NOMO-1 (cell line): ENCODE measurements at regions not wholly inside any gene's neighbourhood (a gene's known extent, or its start where the extent isn't known, plus 50 kb on each side); places are given as distances from the start of the nearest gene placed in this dataset.
"Not testable (repeated sequence)": the region's sequence is repeated elsewhere in the genome, so short reads cannot be mapped to it uniquely, and the experiment has no call there.

Experiments
- DNase-seq, 2 experiments: peaks; one replicate each; lab custom pipeline; 2025; ENCODE audit not compliant: unreplicated experiment in 2 of 2; lab: John Stamatoyannopoulos, UW

DNA sequence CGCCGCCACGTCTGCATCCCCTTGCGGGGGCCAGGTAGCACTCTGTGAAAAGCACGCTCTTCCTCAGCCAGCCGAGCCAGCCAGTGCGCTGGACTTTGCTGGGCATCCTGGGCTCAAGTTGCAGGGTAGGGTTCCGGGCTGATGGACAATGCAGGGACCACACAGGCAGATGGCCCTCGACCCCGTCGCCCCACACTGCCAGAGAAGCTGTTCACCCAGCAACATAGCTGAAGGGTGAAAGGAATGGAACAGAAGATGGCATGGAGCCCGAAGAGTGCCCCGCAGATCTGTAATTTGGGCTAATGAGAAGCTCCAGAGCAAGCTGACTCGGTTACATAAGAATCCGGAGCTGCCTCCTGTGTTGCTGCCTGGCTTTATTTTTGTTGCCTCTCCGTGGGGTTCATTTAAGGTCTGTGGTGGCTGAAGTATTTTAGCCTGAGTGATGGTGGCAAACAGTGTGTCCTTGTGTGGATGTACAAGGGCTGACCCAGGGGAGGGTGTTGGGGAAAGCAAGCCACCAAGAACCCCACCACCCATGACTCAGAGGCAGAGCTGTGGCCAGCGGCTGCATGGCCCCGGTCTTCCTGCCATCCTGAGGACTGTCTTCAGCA lies 105.8 kb downstream of the SOX1 start:
- DNase-seq = no peak

DNA sequence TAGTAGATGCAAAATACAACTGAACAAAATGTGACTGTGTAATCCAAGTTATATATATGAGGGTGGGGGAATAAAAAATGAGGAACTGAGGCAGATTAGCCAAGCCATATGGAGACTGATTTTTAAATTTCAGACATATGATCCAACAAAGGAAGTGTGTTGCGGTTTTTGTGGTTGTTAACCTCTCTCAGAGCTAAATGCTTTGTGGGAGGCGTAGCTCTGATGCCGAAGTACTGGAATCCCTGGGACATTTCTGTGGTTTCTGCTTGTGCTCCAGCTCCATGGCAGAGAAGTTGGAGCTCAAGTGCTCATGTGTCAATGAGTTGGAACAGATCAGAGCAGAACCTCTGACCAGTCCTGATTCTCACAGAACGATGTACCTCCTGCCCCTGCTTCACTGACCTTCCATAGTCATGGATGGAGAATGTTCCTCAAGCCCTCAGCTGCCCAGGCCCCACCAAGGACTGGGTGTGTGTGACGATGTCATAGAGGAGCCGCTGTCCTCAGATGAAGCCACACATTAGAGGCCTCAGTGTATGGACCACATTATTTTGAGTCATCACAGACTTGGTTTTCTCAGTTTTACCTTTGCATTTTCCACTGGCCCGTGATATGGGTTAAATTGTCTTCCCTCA lies 107.6 kb downstream of the SOX1 start:
- DNase-seq = peak in 1 of 2 experiments; percentile 11

DNA sequence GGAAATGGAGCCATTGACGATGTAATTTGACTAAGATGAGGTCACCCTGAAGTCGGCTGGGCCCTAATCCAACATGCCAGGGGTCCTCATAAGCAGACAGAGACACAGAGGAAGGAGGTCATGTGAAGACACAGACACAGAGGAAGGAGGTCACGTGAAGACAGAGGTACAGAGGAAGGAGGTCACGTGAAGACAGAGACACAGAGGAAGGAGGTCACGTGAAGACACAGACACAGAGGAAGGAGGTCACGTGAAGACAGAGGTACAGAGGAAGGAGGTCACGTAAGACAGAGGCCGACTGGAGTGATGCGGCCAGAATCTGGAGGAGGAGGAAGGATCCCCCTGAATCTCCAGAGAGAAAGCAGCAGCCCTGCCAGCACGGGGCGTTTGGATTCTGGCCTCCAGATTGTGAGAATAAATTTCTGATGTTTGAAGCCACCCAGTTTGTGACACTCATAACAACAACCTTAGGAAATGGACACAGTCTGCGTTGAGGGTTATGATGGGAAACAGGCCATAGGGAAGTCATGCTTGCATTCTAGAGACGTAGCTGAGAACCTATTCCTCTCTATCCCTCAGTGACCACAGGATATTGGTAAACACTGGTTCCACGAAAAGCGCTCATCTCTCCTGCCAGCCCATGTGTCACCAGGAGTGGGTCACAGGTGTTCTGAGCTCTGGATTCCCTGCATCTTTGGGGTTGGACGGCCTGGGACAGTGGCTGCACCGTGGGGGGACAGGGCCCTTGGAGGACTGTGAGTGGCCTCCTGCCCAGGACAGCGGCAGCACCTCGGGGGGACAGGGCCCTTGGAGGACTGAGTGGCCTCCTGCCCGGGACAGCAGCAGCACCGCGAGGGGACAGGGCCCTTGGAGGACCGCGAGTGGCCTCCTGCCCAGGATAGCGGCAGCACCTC lies 108.5 kb downstream of the SOX1 start:
- DNase-seq = no peak

DNA sequence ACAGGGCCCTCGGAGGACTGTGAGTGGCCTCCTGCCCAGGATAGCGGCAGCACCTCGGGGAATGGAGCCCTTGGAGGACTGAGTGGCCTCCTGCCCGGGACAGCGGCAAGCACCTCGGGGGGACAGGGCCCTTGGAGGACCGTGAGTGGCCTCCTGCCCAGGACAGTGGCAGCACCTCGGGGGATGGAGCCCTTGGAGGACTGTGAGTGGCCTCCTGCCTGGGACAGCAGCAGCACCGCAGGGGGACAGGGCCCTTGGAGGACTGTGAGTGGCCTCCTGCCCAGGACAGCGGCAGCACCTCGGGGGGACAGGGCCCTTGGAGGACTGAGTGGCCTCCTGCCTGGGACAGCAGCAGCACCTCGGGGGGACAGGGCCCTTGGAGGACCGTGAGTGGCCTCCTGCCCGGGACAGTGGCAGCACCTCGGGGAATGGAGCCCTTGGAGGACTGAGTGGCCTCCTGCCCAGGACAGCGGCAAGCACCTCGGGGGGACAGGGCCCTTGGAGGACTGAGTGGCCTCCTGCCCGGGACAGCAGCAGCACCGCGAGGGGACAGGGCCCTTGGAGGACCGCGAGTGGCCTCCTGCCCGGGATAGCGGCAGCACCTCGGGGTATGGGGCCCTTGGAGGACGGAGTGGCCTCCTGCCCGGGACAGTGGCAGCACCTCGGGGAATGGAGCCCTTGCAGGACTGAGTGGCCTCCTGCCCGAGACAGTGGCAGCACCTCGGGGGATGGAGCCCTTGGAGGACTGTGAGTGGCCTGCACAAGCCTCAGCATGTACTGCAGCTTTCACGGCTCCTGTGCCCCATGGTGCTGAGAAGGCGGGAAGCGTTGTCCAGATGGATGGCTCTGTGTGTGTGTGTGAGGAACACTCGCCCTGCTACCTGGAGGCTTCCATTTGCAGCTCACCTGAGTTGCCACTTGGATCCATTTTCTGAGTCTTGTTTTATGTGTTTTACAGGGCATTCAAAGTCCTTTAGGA lies 109.5 kb downstream of the SOX1 start:
- not testable (repeated sequence) for DNase-seq

DNA sequence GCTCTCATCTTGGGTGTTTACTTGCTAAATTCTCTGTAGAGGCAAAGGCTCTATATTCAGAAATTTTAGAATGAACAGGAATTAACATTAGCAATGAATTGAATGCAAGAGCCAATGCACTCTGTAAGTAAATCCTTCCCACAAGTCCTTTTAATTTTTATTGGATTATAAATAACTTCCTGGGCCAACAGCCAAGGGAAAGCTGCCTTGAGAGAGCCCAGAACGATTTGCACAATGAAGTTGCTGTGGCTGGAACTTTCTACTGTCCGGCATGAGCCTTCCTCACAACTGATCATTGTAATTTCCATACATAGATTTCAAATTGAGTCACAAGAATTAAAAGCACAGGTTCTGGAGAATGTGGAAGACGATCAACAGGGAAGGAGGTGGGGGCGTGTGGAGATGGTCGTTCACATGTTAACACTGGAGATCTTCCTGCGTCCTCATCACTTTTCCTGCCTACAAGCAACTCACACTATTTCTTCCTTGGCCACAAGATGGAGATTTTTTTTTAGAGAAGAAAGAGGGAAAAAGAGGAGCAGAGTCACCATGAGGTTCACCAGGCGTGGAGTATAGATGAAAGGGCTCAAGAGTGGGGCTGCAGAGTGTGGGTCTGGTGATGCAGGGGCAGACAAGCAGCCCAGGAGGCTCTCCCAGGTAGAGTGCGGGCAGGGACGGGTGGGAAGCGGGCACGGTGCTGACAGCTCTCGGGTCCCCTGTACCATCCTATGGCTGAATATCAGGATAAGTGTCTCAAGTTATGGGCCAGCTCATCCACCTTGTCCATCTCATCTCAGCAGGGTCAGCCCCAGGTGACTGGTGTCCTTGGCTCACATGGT lies 110.7 kb downstream of the SOX1 start:
- DNase-seq = no peak

DNA sequence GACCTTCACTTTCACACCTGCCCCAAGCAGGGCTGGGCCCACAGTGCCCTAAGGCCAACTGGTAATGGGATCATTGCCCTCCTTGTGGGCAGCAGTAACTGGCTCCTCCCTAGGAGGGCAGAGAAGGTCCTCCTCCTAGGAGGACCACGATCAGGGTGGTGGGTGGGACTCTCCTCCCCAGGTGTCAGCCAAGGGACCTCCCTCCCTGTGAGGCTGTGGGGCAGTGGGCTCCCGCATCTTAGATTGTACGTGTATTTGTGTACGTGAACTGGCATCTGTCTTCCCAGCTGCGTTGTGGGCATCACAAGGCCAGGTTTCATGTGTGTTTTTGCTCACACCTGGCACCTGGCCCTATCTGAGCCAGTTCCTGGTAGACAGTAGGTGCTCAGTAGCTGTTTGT lies 111.8 kb downstream of the SOX1 start:
- no peak for DNase-seq

DNA sequence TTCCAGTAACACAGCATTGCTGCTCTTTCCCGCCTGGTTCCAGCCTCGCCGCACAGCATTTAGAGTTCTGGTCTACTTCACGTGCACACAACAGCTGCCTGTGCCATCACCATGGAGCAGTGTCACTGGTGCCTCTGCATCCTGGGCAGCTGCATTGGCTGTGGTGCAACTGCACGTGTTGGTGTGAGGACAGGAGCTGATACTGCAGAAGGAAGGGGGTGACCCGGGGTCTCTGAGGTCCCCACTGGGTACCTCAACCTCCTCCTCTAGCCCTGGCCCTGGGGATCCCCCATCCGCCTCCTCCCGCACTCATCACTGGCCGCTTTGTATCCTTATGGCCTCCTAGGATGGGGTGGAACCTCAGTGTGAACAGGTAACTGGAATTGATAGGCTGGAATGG lies 112.5 kb downstream of the SOX1 start:
- DNase-seq = no peak

DNA sequence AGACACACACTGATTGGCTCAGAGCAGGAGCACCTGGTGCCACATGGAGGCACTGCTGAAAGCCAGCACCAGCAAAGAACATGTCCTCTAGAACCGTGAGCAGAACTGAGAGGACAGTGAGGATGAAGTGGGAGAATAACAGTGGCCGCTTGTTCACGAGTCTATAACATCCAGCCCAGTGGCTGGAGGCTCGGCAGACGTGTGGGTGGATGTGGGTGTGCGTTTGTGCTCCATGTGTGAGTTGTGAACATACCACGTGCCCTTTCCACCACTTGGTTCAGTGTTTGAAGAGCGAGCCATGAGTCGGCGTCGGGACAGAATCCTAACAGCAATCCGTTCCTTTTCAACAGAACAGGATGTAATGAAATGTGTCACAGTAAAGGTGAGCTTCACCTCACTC lies 113.0 kb downstream of the SOX1 start:
- DNase-seq = no peak

DNA sequence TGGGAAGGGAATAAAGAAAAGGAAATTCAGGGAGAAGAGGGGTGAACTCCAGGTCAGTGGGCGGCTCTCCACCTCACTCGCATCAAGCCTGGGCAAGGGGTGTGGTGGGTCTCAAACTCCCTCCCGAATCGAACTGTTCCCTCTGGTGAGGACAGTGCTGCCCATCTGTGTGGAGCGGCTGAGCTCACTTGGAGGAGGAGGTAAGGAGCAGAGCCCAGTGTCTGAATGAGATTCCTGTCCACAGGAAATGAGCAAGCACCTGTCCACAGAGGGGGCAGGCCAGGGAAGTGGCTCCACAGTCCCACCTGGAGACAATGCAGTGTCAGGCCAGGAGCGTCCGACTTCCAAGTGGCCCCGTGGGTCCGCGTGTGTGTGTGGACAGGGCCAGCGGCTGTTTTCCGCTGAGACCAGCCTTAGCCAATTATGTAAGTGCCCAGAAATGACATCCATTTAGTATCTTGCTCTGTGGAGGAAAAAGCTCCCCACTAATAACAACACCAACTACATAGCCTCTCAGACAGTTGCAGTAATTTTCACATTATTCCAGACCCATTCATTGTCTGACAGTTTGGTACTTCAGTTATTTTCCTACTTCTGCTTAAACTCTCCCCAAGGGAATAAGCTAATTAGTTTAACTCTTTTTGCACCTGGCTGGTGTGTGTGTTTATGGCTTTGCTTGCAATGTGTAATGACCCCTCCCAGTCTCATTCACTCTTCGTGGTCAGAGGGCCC lies 114.6 kb downstream of the SOX1 start:
- DNase-seq = no peak

DNA sequence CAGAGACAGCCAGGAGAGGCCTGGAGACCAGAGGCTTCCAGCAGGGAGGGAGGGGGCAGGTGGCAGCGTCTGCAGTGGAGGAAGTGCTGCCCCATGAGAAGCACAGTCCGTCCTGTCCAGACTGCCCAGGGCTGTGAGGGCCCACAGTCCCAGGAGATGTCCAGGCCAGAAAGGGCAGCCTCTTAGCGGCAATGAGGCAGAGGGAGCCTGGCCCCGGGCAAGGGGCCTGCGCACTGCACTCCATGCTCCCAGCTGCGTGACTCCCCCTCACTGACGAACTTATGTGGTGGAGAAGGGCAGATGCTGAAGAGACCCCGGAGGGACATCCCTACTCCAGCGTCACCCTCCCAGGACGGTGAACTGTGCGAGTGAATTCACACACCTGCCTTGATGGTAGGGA lies 115.3 kb downstream of the SOX1 start:
- DNase-seq = no peak

DNA sequence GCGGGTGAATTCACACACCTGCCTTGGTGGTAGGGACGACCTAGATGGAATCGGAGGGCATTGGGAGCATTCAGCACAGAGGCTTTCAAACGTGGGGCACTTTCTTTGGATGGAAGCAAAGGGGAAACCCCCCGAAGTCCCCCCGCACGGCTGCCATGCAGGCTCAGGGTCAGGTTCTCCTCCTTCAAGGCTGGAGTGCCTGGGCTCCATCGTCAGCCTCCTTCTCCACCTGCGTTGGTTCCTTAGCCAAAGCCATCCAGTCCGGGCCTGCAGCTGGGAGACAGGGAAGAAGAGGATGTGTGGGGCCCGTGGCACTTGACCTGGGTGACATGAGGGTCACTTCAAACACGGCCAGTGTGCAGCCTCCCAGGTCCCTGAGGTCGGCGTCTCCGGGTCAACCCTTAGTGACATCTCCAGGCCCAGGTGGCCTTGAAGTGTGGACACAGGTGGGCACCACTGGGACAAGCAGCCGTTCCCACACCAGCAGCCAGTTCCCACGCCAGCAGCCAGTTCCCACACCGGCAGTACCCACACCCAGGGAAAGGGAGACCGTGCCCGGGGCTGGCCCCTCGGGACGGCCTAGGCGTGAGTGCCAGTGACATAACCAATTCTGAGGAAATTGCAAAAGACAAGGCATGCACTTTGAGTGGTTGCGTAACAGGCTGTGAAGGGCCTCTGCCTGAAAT lies 116.0 kb downstream of the SOX1 start:
- DNase-seq = peak; percentile 53 to 54

DNA sequence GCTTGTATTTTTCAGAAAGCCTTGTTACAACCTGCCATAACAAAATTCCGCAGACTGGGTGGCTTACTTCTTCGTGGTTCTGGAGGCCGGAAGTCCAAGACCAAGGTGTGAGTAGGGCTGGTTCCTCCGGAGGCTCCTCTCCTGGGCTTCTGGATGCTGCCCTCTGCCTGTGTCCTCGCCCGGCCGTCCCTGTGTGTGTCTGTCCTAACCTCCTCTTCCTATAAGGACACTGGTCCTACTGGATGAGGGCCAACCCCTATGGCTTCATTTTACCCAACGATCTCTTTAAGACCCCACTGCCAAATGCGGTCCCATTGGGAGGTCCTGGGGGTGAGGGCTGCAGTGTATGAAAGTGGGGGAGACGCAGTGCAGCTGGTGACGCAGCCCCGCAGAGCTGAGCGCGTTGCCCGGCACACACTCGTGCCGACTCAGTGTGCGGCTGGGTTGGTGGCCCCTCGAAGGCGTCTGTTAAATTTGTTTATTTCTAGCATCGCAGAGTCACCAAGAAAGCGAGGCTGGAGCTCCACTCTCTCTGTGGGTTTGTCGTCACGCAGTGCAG lies 116.7 kb downstream of the SOX1 start:
- no peak for DNase-seq

DNA sequence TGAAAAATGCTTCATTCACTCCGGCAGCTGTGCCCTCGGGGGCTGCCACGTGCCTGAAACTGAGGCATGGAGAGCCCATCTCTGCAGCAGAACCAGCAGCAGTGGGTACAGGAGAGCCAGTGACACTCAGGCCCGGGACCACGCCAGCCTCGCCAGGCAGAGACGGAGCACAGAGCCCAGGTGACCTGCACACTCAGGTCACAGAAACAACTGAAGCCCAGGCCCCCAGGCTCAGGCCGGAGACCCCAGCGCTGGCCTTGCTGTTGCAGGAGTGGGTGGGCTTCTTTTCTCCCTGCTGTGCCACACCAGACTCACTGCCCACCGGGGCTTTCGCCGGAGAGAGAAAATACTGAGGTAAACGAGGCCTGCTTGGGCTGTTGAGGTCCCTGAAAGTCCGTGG lies 117.3 kb downstream of the SOX1 start:
- DNase-seq = no peak

DNA sequence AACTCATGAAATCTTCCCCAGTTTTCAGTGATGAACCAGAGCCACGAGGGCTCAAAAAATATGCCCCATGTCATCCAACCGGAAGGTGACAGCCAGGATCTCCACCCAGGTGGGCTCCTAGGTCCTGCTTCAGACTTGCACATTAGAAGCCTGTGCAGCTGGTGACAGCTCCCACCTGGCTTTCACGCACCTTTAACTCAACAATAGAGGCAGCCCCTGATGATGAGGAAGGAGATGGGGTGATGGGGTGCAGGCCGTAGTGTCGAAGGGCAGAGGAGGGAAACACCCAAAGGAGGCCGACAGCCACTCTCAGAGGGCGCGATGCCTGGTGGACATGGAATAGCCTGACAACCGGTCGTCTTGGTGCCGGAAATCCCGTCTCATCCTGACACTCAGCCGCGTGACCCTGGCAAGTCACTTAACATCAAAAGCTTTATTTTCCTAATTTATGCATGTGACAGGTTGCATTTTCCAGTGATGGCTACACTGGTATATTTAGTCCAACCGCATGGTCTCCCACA lies 118.0 kb downstream of the SOX1 start:
- no peak for DNase-seq

DNA sequence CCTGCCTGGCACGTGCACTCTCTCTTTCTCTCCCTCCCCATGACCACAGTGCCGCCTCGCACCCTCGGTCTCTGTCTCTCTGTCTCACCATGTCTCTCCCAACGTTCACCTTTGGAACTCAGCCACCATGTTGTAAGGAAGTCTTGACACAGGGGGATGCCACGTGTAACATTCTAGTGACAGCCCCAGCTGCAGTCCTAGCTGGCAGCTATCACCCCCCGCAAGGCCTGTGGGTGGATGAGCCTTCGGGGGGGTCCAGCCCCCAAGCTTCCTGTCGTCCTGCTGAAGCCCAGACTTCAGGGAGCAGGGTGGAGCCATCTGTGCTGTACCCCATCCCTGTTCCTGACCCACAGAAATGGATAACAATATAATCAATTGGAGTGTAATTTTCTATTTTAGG lies 118.5 kb downstream of the SOX1 start:
- no peak for DNase-seq

DNA sequence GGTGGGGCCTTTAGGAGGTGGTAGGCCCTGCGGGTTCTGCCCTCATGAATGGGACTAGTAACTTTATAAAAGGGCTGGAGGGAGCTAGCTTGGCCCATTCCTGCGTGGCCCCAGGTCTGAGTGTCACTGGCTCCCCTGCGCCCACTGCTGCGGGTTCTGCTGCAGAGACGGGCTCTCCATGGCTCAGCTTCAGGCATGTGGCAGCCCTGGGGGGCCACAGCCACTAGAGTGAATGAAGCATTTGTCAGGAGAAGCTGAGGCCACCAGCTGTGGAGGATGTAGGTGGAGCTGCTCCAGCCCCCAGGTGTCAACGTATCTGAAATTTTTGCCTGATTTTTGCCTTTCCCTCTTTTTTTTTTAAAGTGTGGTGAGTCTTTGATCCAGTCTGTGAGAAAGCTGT lies 119.1 kb downstream of the SOX1 start:
- no peak for DNase-seq

DNA sequence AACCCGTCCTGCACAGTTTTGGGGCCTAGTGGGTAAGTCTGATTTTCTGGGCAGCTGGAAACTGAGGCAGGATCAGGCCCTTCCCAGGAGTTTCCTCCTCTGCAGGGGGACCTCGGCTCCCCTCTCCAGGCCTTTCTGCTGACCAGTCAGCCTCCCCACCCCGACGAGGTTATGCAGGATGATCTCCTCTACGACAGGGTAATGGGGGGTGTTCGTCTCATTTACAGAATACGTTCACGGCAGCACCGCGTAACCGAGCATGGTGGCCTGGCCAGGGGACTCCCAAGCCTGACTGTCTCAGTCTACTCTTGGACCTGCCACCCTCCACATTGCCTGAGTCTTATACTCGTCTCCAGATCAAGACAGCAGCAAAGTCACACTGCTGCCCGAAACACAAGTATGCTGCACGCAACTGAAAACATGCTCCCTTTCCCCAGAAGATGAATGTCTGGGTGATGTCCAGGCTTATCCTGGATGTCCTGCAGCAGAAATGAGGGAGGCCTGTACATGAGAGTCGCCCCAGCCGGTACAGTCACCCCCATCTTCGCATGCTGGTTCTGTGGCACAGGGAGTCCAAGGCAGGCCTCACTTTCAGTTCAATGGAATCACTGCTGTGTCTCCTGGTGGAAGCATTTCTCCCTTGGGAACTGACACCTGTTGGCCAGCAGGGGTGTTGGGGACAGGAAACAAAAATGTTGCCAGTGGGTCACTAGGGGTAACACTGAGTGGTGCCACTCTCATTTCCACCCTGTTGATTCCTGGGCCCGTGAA lies 120.8 kb downstream of the SOX1 start:
- no peak for DNase-seq

DNA sequence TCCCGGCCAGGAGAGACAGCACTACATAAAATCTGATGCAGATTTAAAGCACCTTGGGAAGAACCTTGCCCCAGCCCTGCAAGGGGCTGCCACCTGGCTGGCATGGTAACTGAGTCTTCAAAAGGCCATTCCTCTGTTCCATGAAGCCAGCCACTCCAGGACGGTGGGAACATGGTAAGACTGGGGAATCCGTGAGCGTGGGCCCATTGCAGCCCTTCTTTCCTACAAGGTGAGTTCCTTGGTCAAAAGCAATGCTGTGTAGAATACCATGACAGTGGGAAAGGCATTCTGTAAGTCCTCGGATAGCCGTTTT lies 121.3 kb downstream of the SOX1 start:
- no peak for DNase-seq
